ENCODE measurements at regions not wholly inside any gene's neighbourhood (a gene's known extent, or its start where the extent isn't known, plus 50 kb on each side); places are given as distances from the start of the nearest gene placed in this dataset.

DNA sequence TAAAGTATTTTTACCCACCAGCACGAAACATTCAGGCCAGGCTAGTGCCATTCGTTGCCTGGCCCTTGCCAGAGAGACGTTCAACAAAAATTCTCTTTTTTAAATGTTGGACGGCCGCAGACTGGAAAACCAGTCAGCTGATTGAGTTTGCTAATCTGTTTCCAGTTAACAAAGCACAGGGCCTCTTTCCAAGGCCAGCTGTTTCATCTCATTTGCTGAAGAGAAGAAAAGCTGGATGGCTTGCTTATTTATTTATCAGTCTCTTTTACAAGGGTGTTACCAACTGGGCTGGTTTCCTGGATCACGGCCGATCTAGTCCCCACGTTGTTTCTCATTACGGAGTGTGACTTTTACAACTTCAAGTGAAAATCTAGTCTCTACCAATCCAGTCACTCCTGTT lies 418.7 kb upstream of the DYNLRB2 start:
- H3K9me3 ChIP-seq (ENCODE audit: insufficient read depth, low read depth), result no peaks in the 10 kb centered on the region
- H3K4me1 ChIP-seq (replicated peaks; ENCODE audit: insufficient read depth), result no peaks in the 10 kb centered on the region
- ChIA-PET CTCF (no interaction called here), POLR2A (ENCODE audit: unreplicated experiment) (no interaction called here)
- DNase-seq, result no peak
- H3K9me2 ChIP-seq (ENCODE audit: insufficient read depth), result no peaks in the 10 kb centered on the region
- no TSS peak for BruUV-seq (replicated peaks)
- intact Hi-C loops (cut with micrococcal nuclease; ENCODE audit: unreplicated experiment), result no loop called here
- H4K20me1 ChIP-seq (ENCODE audit: insufficient read depth), result no peaks in the 10 kb centered on the region
- H3K27ac ChIP-seq, result no peak overlapping the region
- no peaks in the 10 kb centered on the region for H3K36me3 ChIP-seq (ENCODE audit: low read depth)
- TF ChIP-seq, protein P1, sequence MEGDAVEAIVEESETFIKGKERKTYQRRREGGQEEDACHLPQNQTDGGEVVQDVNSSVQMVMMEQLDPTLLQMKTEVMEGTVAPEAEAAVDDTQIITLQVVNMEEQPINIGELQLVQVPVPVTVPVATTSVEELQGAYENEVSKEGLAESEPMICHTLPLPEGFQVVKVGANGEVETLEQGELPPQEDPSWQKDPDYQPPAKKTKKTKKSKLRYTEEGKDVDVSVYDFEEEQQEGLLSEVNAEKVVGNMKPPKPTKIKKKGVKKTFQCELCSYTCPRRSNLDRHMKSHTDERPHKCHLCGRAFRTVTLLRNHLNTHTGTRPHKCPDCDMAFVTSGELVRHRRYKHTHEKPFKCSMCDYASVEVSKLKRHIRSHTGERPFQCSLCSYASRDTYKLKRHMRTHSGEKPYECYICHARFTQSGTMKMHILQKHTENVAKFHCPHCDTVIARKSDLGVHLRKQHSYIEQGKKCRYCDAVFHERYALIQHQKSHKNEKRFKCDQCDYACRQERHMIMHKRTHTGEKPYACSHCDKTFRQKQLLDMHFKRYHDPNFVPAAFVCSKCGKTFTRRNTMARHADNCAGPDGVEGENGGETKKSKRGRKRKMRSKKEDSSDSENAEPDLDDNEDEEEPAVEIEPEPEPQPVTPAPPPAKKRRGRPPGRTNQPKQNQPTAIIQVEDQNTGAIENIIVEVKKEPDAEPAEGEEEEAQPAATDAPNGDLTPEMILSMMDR (conservative IDR thresholded peaks at IDR 0.05), result no peak
- TF ChIP-seq EZH2 (IDR thresholded peaks at IDR 0.05; ENCODE audit: low read depth), result no peak
- no peaks in the 10 kb centered on the region for H3F3A ChIP-seq (ENCODE audit: insufficient read depth, low read depth)
- H2AFZ ChIP-seq, result no peak overlapping the region
- peaks cover 25% of the 10 kb centered on the region for H3K27me3 ChIP-seq (ENCODE audit: insufficient read depth, low read depth)
- H3K79me2 ChIP-seq (ENCODE audit: low read depth), result no peaks in the 10 kb centered on the region
- no peak overlapping the region for H3K4me3 ChIP-seq
- H3K4me2 ChIP-seq, result no peak overlapping the region

DNA sequence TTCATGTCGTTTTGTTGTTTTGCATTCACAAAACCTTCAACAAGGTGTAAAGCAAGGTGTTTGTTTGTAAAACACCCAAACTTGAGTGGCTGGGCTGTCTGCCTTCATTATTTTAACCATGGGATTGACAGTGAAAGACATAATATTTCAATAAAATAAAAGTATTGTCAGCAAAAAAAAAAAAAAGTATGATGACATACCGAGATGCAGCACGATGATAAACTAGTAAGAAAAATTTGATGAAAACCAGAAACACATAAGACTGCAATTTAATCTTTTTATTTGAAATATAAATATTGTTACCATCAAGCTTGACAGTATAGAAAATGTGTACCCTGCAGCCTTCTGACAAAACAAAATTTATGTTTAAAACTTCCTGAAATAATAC lies 419.3 kb upstream of the DYNLRB2 start:
- Histone ChIP-seq H4K20me1 (ENCODE audit: insufficient read depth) (no peaks in the 10 kb centered on the region), H3K4me2 (no peak overlapping the region), H2AFZ (no peak overlapping the region), H3K9me2 (ENCODE audit: insufficient read depth) (no peaks in the 10 kb centered on the region), H3K4me3 (no peak overlapping the region), H3F3A (ENCODE audit: insufficient read depth, low read depth) (no peaks in the 10 kb centered on the region), H3K79me2 (ENCODE audit: low read depth) (no peaks in the 10 kb centered on the region), H3K9me3 (ENCODE audit: insufficient read depth, low read depth) (no peaks in the 10 kb centered on the region), H3K27me3 (ENCODE audit: insufficient read depth, low read depth) (peaks cover 25% of the 10 kb centered on the region), H3K4me1 (replicated peaks; ENCODE audit: insufficient read depth) (no peaks in the 10 kb centered on the region), H3K36me3 (ENCODE audit: low read depth) (no peaks in the 10 kb centered on the region), H3K27ac (no peak overlapping the region)
- intact Hi-C loops (cut with micrococcal nuclease; ENCODE audit: unreplicated experiment), result no loop called here
- DNase-seq, result no peak
- POLR2A ChIA-PET (ENCODE audit: unreplicated experiment), result no interaction called here
- no TSS peak for BruUV-seq (replicated peaks)
- CTCF ChIA-PET, result interaction anchor here (0.6 kb wide), 1 partner anchor 1810 kb away, joined by 7 read pairs; no protein-coding TSS in a partner anchor
- TF ChIP-seq, protein P1 (conservative IDR thresholded peaks at IDR 0.05), result no peak
- no peak for TF ChIP-seq EZH2 (IDR thresholded peaks at IDR 0.05; ENCODE audit: low read depth)

- H4K20me1 ChIP-seq (ENCODE audit: insufficient read depth), result no peaks in the 10 kb centered on the region
- no peaks in the 10 kb centered on the region for H3F3A ChIP-seq (ENCODE audit: insufficient read depth, low read depth)
- no peak overlapping the region for H3K27ac ChIP-seq
- H3K4me1 ChIP-seq (replicated peaks; ENCODE audit: insufficient read depth), result no peaks in the 10 kb centered on the region
- CTCF ChIA-PET, result interaction anchor here (0.6 kb wide), 1 partner anchor 1809 kb away, joined by 7 read pairs; no protein-coding TSS in a partner anchor
- no peaks in the 10 kb centered on the region for H3K79me2 ChIP-seq (ENCODE audit: low read depth)
- no peaks in the 10 kb centered on the region for H3K9me2 ChIP-seq (ENCODE audit: insufficient read depth)
- H3K36me3 ChIP-seq (ENCODE audit: low read depth), result no peaks in the 10 kb centered on the region
- H3K9me3 ChIP-seq (ENCODE audit: insufficient read depth, low read depth), result no peaks in the 10 kb centered on the region
- intact Hi-C loops (cut with micrococcal nuclease; ENCODE audit: unreplicated experiment), result no loop called here
- POLR2A ChIA-PET (ENCODE audit: unreplicated experiment), result interaction anchor here (0.6 kb wide), 1 partner anchor 14 kb away, joined by 4 read pairs; no protein-coding TSS in a partner anchor
- no peak overlapping the region for H3K4me3 ChIP-seq
- H3K27me3 ChIP-seq (ENCODE audit: insufficient read depth, low read depth), result peaks cover 26% of the 10 kb centered on the region
- no peak overlapping the region for H3K4me2 ChIP-seq
- DNase-seq, result no peak
- no TSS peak for BruUV-seq (replicated peaks)
- H2AFZ ChIP-seq, result no peak overlapping the region
- TF ChIP-seq EZH2 (IDR thresholded peaks at IDR 0.05; ENCODE audit: low read depth), result no peak
- TF ChIP-seq, protein P1 (conservative IDR thresholded peaks at IDR 0.05), result no peak
Observed at GRCh38 chr16:80120899-80121521, 419.8 kb upstream of the DYNLRB2 start.

Measured in PC-9 (cell line).